Adrenal gland (tissue), 5 donors: ENCODE measurements at regions not wholly inside any gene's neighbourhood (a gene's known extent, or its start where the extent isn't known, plus 50 kb on each side); places are given as distances from the start of the nearest gene placed in this dataset.

Source experiments
- CTCF ChIP-seq, 6 experiments: fragments of 450-650 bp in 4 of 6; fragments of 200-600 bp in 2 of 6; sonication (generic) in 1 of 6; IDR thresholded peaks; 1 replicate in 5 of 6; 2 replicates in 1 of 6; pipeline versions ENCODE4 v1.5.1 to v1.8.0; 2016 to 2021; ENCODE audit warnings: antibody characterized with exemption in 6 of 6, mild to moderate bottlenecking in 2 of 6, moderate library complexity in 1 of 6
- POLR2A ChIP-seq, 2 donors: fragments of 450-650 bp; IDR thresholded peaks; one replicate each; pipeline ENCODE4 v1.6.1; 2017; ENCODE audit warnings: antibody characterized with exemption in 2 of 2, mild to moderate bottlenecking in 2 of 2, moderate library complexity in 1 of 2
- donor health status: DM: no; HTN: no; CAD: no.

- TF ChIP-seq CTCF (IDR thresholded peaks at IDR 0.05) (no peak), POLR2A (IDR thresholded peaks at IDR 0.05) (no peak)
Observed at GRCh38 chr4:72966652-72967051, 102.9 kb downstream of the COX18 start.
